DND-41 (cell line): ENCODE measurements at regions not wholly inside any gene's neighbourhood (a gene's known extent, or its start where the extent isn't known, plus 50 kb on each side); places are given as distances from the start of the nearest gene placed in this dataset.

Experiments used
- EZH2 ChIP-seq: IDR thresholded peaks from 3 replicates; pipeline ENCODE4 v1.6.1; 2012; ENCODE audit warnings: borderline replicate concordance, low read depth, mild to moderate bottlenecking, moderate library complexity, low read length, inconsistent platforms; ENCODE audit not compliant: severe bottlenecking
- TF ChIP-seq, protein P1 (sequence below): IDR thresholded peaks from 2 replicates; pipeline ENCODE4 v1.5.1; 2012; ENCODE audit warnings: borderline replicate concordance, low read length, moderate library complexity, mild to moderate bottlenecking; ENCODE audit not compliant: poor library complexity, severe bottlenecking; ENCODE audit errors: extremely low read depth

DNA sequence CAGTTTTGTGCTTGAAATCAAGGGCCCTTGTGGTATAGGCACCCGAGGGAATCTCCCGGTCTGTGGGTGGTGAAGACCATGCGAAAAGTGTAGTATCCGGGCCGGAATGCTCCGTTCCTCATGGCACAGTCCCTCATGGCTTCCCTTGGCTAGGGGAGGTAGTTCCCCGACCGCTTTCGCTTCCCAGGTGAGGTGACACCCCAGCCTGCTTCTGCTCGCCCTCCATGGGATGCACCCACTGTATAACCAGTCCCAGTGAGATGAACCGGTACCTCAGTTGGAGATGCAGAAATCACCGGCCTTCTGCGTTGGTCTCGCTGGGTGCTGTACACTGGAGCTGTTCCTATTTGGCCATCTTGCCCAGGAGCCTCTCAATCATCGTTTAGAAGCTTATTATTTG, 195.7 kb upstream of the POT1 start:
- TF ChIP-seq, protein P1, sequence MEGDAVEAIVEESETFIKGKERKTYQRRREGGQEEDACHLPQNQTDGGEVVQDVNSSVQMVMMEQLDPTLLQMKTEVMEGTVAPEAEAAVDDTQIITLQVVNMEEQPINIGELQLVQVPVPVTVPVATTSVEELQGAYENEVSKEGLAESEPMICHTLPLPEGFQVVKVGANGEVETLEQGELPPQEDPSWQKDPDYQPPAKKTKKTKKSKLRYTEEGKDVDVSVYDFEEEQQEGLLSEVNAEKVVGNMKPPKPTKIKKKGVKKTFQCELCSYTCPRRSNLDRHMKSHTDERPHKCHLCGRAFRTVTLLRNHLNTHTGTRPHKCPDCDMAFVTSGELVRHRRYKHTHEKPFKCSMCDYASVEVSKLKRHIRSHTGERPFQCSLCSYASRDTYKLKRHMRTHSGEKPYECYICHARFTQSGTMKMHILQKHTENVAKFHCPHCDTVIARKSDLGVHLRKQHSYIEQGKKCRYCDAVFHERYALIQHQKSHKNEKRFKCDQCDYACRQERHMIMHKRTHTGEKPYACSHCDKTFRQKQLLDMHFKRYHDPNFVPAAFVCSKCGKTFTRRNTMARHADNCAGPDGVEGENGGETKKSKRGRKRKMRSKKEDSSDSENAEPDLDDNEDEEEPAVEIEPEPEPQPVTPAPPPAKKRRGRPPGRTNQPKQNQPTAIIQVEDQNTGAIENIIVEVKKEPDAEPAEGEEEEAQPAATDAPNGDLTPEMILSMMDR: no peak
- TF ChIP-seq EZH2: no peak
